8988T (cell line): ENCODE measurements at regions not wholly inside any gene's neighbourhood (a gene's known extent, or its start where the extent isn't known, plus 50 kb on each side); places are given as distances from the start of the nearest gene placed in this dataset.
A peak's percentile ranks its signal among the peaks of the same experiment; 100 is the strongest.
"Not testable (repeated sequence)": the region's sequence is repeated elsewhere in the genome, so short reads cannot be mapped to it uniquely, and the experiment has no call there.

Experiments used
- DNase-seq: peaks from one replicate; pipeline ENCODE4 v3.0.0; 2011

DNA sequence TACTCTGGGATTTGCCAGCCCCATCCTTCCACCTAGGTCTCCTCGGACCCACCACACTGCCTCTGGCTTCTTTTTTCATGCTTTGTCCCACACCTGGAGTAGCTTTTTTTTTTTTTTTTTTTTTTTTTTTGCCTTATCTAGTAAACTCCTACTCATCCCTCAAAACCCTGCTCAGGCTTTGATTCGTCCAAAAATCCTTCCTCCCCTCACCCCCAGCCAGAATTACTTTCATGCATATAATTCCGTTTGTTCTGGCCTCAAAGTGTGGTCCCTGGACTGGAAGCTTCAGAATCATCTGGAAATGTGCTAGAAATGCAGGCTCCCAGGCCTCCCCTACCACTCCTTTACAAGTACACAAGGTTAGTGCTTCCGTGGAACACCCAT, 320.1 kb downstream of the PTTG2 start:
- DNase-seq: no peak

DNA sequence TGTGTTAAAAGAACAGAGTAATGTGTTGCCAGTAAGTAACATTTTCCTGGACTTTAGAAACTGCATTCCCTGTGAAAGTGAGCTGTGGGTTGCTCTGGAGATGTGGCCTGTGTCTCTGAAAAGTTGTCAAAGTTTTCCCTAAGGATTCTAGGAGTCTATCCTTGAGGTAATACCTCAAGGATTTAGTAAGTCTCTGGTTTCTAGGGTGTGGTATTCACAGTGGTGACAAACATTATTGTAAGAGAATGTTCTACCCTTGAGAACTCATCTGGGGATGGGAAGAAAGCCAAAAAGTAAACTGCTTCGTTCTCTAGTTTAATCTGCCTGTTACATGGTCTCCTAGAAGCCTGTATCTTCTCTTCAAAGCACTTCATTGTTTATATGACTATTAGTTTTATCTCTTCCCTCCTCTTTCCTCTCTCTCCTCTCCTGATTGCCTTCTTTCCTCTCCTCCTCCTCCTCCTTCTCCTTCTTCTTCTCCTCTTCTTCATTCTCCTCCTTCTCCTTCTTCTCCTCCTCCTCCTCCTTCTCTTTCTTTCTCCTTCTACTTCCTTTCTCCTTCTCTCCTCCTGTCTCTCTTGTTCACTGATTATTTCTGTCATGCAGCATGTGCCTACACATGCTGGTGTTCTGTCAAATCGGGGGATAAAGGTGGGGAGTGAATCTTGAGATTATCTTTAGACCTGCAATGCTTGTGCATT, 321.3 kb downstream of the PTTG2 start:
- DNase-seq: no peak

GRCh38 chr4:38283724-38284123, 323.5 kb downstream of the PTTG2 start:
- DNase-seq: no peak

GRCh38 chr4:38284294-38285030, 324.3 kb downstream of the PTTG2 start:
- DNase-seq: no peak

DNA sequence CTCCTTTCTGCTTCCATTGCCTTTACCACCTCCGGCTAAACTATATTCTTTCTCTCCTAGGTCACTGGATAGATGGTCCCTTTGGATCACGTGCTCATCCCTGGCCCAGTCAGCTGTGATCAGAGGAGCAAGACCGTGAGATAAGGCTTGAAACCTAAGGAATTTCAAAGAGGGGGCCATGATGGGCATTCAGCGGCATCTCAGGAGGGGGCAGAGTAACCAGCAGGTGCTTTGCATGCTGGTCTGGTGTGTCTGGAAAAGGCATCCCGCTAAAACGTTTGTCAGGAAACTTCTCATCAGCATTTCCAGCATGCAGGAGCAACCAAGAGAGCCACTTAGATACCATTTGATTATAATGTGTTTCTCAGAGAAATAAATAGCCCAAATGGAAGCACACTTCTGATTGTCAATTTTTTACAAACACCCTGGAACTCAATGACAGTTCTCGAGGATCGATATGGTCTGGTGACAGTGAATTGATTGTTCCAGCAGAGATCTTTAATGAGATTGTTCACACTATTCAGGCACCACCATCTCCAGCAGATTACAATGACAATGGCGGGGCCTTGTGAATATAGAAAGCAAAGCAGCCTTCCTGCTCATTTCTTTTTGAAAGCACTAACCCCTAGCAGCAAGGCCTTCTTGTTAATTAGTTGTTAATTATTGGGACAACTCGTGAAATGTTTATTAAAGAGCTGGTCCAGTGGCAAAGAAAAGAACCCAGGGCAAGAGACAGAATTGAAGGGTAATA, 327.1 kb downstream of the PTTG2 start:
- no peak for DNase-seq

DNA sequence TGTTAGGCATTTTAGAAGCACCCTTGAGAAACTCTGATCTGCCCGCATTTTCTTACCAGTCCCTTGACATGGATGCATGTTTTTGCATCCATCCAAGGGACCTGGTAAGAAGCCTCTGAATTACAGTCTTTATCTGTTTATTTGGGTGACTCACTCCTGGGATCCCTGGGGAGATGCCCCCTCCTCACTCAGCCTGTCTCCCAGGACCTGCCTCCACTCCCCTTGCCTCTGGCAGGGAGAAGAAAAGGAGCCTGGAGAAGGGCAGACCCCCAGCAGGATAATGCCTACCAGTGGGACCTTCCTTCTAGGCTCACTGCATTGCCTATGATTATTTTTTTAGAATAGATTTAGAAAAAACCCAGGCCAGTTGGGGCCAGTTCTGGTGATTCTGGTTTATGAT, 329.4 kb downstream of the PTTG2 start:
- no peak for DNase-seq

DNA sequence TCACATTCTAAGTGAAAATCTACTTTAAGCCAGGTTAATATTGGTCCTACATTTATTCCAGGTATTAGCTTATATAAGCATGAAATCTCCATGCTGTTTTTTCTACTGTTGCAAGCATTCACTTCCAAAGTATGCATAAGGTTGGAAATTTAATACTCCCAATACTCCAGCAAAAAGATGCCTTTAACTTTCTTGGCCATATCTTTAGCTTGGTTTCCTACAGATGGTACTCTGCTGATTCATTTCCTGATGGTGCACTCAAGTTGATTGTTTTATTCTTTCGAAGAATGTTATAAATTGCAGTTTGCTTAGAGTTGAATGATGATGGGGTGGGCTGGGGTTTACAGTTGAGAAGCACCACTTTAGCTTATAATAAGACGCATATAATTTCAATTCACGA, 330.2 kb downstream of the PTTG2 start:
- DNase-seq: no peak

DNA sequence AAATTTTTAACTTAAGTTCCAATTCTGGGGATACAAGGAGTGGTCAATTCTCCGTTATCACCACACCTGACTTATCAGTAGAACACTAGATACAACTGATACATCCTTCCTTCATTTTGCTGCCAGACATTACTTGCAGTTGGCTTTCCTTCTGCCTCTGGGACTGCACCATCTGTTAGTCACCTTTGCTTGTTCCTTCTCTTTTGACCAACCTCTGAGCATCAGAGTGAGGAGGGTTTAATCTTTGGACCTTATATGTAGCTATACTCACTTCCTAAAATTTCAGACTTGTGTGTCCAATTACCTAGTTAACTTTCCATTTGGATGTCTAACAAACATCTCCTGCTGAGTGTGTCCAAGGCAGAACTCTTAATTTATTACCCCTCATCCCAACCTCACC, 330.7 kb downstream of the PTTG2 start:
- DNase-seq: no peak

DNA sequence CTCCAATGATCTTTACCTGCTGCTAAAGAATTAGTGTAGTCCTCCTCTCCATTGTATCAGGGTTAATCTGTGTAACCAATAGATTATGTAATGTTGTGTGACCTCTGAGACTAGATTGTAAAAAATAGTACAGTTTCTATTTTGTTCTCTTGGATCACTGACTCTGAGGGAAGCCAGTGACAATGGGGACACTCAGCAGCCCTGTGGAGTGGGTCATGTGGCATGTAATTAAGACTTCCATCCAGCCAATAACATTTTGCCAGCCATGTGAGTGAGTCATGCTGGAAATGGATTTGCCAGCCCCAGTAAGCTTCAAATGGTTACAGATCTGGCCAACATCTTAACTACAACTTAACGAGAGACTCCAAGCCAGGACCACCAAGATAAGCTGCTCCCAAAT, 332.3 kb downstream of the PTTG2 start:
- no peak for DNase-seq

DNA sequence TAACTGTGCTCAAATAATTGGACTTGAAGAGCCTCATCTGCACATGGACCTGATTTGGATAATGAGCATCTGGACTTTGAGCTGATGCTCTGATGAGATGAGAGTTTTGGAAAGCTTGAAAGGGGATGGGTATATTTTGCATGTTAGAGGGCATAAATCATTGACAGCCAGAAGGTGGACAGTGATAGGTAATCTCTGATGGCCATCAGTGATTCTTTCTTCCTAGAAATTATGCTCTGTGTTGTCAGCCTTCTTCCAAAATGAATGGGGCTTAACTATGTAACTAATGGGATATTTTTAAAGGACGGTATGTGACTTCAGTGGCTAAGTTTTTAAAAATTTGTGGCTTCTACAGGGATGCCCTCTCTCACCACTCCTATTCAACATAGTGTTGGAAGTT, 334.0 kb downstream of the PTTG2 start:
- DNase-seq: no peak

- DNase-seq: no peak
Observed at GRCh38 chr4:38297061-38297460, 336.9 kb downstream of the PTTG2 start.

DNA sequence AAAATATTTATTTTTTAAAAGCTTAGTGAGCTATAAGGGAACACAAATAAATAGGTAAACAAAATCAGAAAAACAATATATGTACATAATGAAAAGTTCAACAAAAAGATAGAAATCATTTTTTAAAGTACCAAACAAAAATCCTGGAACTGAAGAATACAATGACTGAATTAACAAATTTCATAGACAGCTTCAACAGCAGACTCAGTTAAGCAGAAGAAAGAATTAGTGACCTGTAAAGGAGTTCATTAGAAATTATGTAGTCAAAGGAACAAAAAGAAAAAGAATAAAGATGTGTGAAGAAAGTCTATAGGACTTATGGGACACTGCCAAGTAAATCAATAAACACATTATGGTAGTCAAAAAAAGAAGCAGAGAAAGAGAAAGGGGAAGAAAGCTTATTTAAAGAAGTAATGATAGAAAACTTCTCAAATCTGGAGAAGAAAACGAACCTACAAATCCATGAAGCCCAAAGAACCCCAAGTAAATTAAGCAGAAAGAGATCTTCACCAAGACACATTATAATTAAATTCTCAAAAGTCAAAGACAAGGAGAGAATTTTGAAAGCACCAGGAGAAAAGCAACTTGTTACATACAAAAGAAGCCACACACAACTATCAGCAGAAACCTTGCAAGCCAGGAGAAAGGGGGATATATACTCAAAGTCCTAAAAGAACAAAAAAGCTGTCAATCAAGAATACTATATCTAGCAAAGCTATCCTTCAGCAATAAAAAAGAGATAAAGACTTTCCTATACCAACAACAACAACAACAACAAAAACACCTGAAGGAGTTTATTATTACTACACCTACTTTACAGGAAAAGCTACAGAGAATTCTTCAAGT, 338.9 kb downstream of the PTTG2 start:
- DNase-seq: no peak

DNA sequence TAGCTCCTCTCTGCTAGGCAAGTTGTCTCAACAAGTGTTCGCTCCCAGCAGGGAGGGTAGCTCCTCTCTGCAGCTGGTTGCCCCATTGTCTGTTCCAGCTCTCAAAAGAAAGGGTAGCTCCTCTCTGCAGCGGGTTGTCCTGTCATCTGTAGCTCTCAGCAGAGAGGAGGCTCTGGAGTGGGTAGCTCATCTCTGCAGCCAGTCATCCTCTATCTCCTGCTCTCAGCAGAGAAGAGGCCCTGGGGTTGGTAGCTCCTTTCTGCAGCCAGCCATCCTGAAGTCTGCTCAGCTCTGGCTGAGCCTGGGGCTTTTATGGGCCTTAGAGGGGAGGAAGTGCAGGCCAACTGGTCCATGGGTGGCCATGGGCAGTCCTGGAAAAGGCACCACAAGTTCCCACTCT, 342.7 kb downstream of the PTTG2 start:
- DNase-seq: no peak

DNA sequence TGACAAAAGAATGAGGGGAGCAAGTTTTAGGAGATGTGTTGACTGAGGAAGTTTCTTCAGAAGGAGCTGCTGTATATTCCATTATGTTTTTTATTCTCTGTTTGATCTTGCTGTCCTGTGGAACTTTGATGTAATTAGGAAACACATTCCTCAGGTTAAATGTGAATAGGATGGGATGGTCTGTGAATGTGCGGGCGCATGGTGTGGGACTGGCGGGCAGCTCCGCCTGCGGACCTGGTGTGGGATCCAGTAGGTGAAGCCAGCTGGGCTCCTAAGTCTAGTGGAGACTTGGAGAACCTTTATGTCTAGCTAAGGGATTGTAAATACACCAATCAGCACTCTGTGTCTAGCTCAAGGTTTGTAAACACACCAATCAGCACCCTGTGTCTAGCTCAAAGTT, 344.3 kb downstream of the PTTG2 start:
- DNase-seq: not testable (repeated sequence)

- no peak for DNase-seq
Observed at GRCh38 chr4:38306482-38307071, 346.4 kb downstream of the PTTG2 start.

DNA sequence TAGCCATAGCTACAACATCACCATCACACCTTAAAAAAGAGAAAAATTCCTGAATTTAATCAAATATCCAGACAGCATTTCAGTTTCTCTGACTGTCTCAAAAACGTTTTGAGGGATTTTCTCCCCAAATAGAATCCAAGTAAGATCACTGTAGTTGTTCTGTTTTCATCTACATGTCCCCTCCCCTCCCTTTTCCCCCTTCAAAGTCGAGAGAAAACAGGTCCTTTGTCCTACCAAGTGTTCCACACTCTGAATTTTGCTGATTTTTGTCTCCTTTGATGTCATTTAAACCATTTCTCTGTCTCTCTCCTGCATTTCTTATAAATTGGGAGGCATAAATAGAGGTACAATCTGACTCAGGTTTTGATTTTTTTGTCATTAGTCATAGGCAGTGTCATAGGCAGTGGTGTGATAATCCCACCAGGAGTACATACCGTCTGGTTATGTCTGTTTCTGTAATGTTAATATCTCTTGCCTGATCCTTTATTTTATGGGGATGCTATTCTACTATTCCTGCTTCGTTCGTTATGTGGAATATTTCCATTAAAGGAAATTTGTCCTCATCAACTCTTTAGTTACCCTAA, 348.6 kb downstream of the PTTG2 start:
- no peak for DNase-seq

- no peak for DNase-seq
Observed at GRCh38 chr4:38309471-38309870, 349.3 kb downstream of the PTTG2 start.

DNA sequence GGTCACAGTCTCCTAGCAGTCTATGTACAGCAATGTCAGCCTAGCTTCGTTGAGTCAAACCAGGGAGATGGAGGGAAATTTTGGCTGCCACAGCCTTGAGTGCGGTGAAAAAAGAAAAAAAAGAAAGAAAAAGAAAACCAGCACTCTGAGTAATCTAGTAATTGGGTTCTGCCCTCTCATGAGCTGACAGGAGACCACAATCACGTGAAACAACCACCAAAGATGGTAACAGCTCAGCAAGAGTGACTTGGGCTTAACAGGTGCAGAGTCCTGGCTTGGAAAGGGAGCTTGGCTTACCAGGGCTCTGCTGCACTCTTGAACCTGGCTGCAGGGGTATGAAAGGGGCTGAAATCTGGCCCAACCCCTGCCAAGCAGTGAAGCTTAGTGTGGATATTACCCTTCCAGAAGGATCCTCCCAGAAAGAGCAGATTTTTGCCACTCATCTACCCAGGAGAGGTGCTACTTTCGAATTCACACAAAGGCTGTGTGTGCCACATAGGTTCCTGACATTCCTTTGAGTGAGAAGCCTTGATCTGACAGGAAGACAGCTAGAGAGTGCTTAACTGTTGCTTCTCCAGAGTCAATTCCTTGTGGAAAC, 350.3 kb downstream of the PTTG2 start:
- DNase-seq: no peak

DNA sequence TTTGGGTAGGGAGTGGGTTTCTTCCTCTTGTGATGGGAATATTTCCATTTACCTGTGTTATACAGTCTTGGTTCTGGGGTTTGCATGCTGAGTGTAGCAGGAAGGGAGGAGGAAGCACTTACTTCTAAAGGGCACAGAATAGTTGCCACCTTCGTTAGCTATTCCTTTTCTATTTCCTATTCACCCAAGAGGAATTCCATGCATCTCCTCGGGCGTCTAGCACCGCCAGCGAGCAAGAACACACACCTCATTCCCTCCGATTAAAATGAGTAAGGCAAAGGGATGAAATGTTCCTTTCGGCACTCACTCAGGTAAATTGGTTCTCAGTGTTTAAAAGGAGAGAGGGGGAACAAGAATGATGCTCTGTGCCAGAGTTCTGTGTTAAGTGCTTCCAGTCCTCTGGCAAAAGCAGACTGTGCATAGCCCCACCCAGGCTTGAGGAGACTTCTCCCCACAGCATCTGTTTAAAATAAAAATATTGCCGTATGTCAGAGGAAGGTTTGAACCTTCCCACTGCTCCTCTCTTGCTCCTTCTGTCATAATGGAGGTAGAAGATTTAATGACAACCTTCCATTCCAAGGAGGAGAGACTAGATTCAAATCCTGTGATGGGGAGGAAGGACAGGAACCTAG, 351.4 kb downstream of the PTTG2 start:
- DNase-seq: peak; percentile 37

DNA sequence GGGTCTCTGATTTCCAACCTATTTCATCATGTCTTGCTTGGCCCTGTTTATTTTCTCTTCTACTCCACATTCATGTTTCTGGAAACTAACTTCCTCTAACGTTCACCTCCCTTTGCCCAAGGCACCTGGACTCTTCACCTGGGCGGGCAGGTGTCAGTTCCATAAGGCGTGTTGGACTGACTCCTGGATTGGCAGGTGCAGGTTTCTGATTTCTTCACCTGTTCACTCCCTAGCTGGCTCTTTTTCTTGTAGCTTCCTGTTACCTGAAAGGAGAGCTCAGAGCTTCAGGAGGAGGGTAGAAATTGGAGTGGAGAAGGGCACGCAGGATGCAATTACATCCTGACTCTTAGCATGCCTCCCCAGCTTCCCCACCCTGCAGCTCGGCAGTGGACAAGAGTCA, 350.8 kb upstream of the KLF3 start:
- no peak for DNase-seq

DNA sequence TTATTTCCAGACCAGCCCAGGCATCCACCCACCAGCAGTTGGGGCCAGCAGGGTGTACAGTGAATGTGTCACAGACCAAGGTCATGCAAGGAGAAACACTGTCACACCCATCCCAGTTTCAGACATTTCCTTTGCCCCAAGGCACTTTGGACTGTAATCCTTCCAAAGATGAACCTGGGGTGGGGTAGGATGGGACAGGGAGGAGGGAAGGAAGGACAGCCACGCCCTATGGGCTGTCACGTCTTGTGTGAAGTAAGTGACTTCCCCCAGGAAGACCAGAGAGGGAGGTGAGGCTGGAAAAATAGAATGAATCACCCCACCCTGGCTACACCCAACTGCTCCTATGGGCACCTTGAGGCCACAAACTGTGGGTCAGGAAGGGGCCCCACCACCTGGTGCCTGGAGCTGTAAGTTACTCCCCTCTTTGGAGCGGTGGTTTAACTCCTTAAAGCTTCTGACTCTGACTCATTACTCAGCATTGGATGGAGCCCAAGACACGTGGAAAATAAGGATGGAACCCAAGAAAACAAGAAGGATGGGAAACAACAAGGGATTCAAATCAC, 349.9 kb upstream of the KLF3 start:
- DNase-seq: no peak
